Neural cell (in vitro differentiated cells): ENCODE measurements at regions not wholly inside any gene's neighbourhood (a gene's known extent, or its start where the extent isn't known, plus 50 kb on each side); places are given as distances from the start of the nearest gene placed in this dataset.
"Not testable (repeated sequence)": the region's sequence is repeated elsewhere in the genome, so short reads cannot be mapped to it uniquely, and the experiment has no call there.

Experiments
- H2AFZ ChIP-seq: fragments of 200-600, 300-800 bp; sonication (generic), shearing (Covaris generic); 2 replicates; pipeline ENCODE4 v1.6.0; 2014; ENCODE audit warnings: low read depth, mild to moderate bottlenecking, antibody characterized with exemption, low read length, moderate library complexity
- H3F3A ChIP-seq: fragments of 200-600 bp; shearing (Covaris generic); 2 replicates; pipeline ENCODE4 v1.6.1; 2016; ENCODE audit warnings: mild to moderate bottlenecking, moderate library complexity, mixed read lengths, antibody characterized with exemption, low read length; ENCODE audit not compliant: insufficient read depth, poor library complexity, severe bottlenecking
- H3K27ac ChIP-seq: fragments of 200-600, 300-800 bp; sonication (generic), shearing (Covaris generic); 2 replicates; pipeline ENCODE4 v1.5.1; 2014; ENCODE audit warnings: mild to moderate bottlenecking, low read length, moderate library complexity
- H3K27me3 ChIP-seq: fragments of 300-800, 200-600 bp; sonication (generic), shearing (Covaris generic); 2 replicates; pipeline ENCODE4 v1.6.0; 2014; ENCODE audit warnings: mild to moderate bottlenecking, low read depth, low read length, moderate library complexity; ENCODE audit not compliant: insufficient read depth
- H3K36me3 ChIP-seq: fragments of 300-800, 200-600 bp; sonication (generic), shearing (Covaris generic); 2 replicates; pipeline ENCODE4 v1.5.1; 2014; ENCODE audit warnings: mild to moderate bottlenecking, antibody characterized with exemption, low read length, moderate library complexity; ENCODE audit not compliant: insufficient read depth
- H3K4me2 ChIP-seq: fragments of 300-800, 200-600 bp; sonication (generic), shearing (Covaris generic); 2 replicates; pipeline ENCODE4 v1.6.0; 2014; ENCODE audit warnings: mild to moderate bottlenecking, low read length
- H3K4me3 ChIP-seq: fragments of 300-800, 200-600 bp; sonication (generic), shearing (Covaris generic); 2 replicates; pipeline ENCODE4 v1.5.1; 2014; ENCODE audit warnings: mild to moderate bottlenecking, low read length, moderate library complexity
- H3K79me2 ChIP-seq: fragments of 200-600 bp; shearing (Covaris generic); replicated peaks from 2 replicates; pipeline ENCODE4 v1.6.0; 2014; ENCODE audit warnings: mild to moderate bottlenecking, low read length, moderate library complexity; ENCODE audit not compliant: insufficient read depth
- H3K9ac ChIP-seq: fragments of 300-800, 200-600 bp; sonication (generic), shearing (Covaris generic); 2 replicates; pipeline ENCODE4 v1.6.1; 2016; ENCODE audit warnings: mild to moderate bottlenecking, low read length, mixed read lengths
- H3K9me2 ChIP-seq: fragments of 200-600 bp; shearing (Covaris generic); 2 replicates; pipeline ENCODE4 v1.6.1; 2016; ENCODE audit warnings: mild to moderate bottlenecking, low read length, mixed read lengths; ENCODE audit not compliant: insufficient read depth
- H3K9me3 ChIP-seq: fragments of 200-600, 300-800 bp; sonication (generic), shearing (Covaris generic); 2 replicates; pipeline ENCODE4 v1.6.1; 2016; ENCODE audit warnings: mild to moderate bottlenecking, mixed run types, low read length, moderate library complexity, mixed read lengths
- H4K20me1 ChIP-seq: fragments of 200-600 bp; shearing (Covaris generic); 2 replicates; pipeline ENCODE4 v1.6.1; 2016; ENCODE audit warnings: mild to moderate bottlenecking, mixed run types; ENCODE audit not compliant: insufficient read depth

- not testable (repeated sequence) for H3K4me3 ChIP-seq, H3K9ac ChIP-seq, H3K79me2 ChIP-seq, H3K27me3 ChIP-seq, H3K9me2 ChIP-seq, H3F3A ChIP-seq, H3K4me2 ChIP-seq, H3K27ac ChIP-seq, H3K9me3 ChIP-seq, H2AFZ ChIP-seq, H3K36me3 ChIP-seq, H4K20me1 ChIP-seq
Observed at GRCh38 chr15:92850218-92850617, 49.9 kb upstream of the CHD2 start.
